Midbrain (tissue), 1 donor: ENCODE measurements at regions not wholly inside any gene's neighbourhood (a gene's known extent, or its start where the extent isn't known, plus 50 kb on each side); places are given as distances from the start of the nearest gene placed in this dataset.
"Not testable (repeated sequence)": the region's sequence is repeated elsewhere in the genome, so short reads cannot be mapped to it uniquely, and the experiment has no call there.

ENCODE experiments used
- DNase-seq: peaks from one replicate; lab custom pipeline; 2025; lab: John Stamatoyannopoulos, UW

DNA sequence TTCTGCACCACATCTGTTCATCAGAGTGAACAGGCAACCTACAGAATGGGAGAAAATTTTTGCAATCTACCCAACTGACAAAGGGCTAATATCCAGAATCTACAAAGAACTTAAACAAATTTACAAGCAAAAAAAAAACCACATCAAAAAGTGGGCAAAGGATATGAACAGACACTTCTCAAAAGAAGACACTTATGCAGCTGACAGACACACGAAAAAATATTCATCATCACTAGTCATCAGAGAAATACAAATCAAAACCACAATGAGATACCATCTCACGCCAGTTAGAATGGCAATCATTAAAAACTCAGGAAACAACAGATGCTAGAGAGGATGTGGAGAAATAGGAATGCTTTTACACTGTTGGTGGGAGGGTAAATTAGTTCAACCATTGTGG is 59.1 kb upstream of the UBE2E2 start:
- not testable (repeated sequence) for DNase-seq

DNA sequence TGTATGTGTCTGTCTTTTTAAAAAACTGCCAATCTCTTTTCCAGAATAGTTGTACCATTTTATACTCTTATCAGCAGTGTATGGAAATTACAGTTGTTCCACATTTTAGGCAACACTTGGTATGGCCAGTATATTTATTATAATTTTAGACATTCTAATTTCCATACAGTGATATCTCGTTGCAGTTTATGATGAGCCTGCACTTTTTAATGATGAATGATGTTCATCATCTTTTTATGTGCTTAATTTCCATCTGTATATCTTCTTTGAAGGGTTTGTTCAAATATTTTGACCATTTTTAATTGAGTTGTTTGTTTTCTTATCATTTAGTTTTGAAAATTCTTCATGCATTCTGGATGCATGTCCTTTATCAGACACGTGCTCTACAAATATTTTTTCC is 57.0 kb upstream of the UBE2E2 start:
- no peak for DNase-seq

DNA sequence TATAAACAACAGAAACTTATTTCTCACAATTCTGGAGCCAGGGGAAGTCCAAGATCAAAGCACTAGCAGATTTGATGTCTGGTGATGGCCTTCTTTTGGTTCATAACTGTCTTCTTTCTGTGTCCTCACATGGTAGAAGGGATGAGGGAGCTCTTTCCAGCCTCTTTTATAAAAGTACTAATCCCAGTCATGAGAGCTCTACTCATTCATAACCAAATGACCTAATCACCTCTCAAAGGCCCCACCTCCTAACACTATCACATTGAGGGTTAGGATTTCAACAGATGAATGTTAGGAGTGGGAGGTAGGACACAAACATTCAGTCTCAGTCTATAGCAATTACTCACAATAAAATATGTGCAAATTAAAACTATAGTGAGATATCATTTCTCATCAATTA is 50.1 kb upstream of the UBE2E2 start:
- no peak for DNase-seq
